Fibroblast of the aortic adventitia (primary cell): ENCODE measurements at regions not wholly inside any gene's neighbourhood (a gene's known extent, or its start where the extent isn't known, plus 50 kb on each side); places are given as distances from the start of the nearest gene placed in this dataset.
A peak's percentile ranks its signal among the peaks of the same experiment; 100 is the strongest.
"Not testable (repeated sequence)": the region's sequence is repeated elsewhere in the genome, so short reads cannot be mapped to it uniquely, and the experiment has no call there.

Source experiments
- DNase-seq: peaks from one replicate; pipeline ENCODE4 v3.0.0-alpha.2; 2010; ENCODE audit warnings: low read depth
- H3K4me3 ChIP-seq: 2 replicates; pipeline ENCODE4 v1.5.1; 2011; ENCODE audit warnings: low read depth, mild to moderate bottlenecking, control low read depth, low read length, moderate library complexity
- TF ChIP-seq, protein P1 (sequence below): IDR thresholded peaks from 2 replicates; pipeline ENCODE4 v1.5.1; 2011; ENCODE audit warnings: mild to moderate bottlenecking, low read length, control low read depth, inconsistent platforms; ENCODE audit not compliant: insufficient read depth

DNA sequence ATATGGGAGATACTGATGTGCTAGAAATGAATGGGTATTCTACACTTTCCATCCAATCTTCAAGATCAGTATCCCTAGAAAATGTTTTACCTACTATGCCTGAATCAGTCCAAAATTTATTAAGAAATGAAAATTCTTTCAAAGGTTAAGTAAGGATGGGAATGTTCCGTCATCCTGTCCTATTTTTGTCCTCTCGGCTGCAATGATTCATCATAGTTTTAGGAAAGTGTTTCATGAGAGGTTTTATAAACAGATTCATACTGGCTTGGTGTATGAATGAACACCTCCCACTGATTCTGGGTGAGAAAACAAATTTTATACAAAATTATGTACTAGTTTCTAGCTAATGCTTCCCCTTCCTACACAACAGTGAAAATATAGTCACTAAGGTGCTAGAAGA is 504.6 kb upstream of the NR5A2 start:
- peak; percentile 25 for DNase-seq
- TF ChIP-seq, protein P1, sequence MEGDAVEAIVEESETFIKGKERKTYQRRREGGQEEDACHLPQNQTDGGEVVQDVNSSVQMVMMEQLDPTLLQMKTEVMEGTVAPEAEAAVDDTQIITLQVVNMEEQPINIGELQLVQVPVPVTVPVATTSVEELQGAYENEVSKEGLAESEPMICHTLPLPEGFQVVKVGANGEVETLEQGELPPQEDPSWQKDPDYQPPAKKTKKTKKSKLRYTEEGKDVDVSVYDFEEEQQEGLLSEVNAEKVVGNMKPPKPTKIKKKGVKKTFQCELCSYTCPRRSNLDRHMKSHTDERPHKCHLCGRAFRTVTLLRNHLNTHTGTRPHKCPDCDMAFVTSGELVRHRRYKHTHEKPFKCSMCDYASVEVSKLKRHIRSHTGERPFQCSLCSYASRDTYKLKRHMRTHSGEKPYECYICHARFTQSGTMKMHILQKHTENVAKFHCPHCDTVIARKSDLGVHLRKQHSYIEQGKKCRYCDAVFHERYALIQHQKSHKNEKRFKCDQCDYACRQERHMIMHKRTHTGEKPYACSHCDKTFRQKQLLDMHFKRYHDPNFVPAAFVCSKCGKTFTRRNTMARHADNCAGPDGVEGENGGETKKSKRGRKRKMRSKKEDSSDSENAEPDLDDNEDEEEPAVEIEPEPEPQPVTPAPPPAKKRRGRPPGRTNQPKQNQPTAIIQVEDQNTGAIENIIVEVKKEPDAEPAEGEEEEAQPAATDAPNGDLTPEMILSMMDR = no peak
- H3K4me3 ChIP-seq = no peak overlapping the region

DNA sequence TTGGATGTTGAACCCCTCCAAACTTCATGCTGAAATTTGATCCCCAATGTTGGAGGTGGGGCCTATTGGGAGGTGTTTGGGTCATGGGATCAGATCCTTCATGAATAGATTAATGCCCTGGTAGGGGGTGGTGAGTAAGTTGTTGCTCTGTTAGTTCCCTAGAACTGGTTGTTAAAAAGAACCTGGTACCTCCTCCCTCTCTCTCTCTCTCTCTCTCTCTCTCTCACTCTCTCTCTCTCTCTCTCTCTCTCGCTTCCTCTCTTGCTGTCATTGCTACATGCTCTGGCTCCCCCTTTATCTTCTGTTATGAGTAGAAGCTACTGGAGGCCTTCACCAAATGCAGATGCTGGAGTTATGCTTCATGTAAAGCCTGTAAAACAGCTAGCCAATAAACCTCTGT is 498.2 kb upstream of the NR5A2 start:
- TF ChIP-seq, protein P1 = no peak

DNA sequence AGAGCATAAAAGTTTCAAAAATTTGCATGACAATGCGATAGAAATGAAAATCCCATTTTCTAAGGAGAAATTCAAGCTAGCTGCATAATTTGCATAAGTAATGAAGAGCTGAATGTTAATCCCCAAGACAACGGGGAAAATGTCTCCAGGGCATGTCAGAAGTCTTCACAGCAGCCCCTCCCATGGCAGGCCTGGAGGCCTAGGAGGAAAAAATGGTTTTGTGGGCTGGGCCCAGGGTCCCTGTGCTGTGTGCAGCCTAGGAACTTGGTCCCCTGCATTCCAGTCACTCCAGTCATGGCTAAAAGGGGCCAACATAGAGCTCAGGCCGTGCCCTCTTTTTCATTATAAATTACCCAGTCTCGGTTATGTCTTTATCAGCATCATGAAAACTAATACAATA is 494.1 kb upstream of the NR5A2 start:
- DNase-seq, H3K4me3 ChIP-seq: not testable (repeated sequence)

More for the DNA sequence above, 498.2 kb upstream of the NR5A2 start:
- DNase-seq = no peak
- H3K4me3 ChIP-seq = no peak overlapping the region

DNA sequence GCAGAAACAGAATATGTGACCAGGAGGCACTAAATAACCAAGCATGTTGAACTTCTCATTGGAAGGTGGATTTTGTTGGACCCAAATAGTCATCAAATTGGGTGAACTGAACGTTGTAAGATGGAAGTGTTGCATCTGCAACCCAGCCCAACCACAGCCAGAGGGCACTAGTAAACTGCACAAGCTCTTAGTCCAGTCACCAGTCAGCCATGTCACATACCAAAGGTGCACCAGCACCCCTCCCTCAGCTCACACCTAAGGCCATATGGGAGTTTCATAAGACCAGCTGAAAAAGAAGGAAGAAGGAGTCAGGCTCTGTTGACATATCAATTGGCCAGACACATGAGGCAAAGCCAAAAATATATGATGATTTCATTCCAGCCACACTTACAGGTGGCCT is 481.7 kb upstream of the NR5A2 start:
- no peak overlapping the region for H3K4me3 ChIP-seq
- no peak for DNase-seq
- TF ChIP-seq, protein P1 = peak; percentile 2

DNA sequence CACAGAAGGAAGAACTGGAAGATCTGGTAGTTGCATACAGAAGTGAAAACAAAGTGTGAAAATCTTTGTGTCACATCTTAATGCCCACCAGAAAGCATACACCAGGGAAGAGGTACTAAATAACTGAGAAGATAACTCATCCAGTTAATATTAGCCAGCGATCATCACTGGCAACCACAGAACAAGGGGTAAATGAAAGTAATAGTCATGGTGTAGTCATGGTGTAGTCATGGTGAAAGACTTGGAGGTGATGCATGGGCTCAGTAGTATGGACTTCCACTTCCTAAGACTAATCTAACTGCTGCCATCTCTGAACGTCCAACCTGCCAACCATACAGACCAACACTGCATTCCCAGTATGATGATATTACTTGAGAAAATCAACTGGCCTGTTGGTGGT is 481.2 kb upstream of the NR5A2 start:
- no peak for DNase-seq
- H3K4me3 ChIP-seq = no peak overlapping the region
- TF ChIP-seq, protein P1 = no peak

DNA sequence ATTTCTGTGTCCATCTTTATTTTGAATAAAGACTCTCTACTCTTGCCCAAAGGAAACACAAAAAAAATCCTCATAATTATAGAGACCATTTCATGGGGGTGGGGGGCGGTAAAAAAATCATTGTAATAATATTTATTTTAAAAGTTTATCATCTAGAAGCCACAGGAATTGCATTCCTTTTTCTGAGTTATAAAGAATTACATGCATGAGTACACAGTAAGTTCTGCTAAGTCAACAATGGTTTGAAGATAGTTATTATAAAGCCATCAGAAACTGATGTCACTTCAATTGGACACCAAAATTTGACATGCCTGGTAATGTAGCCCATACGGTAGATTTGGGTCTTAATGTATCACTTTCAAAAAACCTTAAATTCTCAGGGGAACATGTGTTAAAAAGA is 478.1 kb upstream of the NR5A2 start:
- TF ChIP-seq, protein P1 = no peak
- DNase-seq = no peak

DNA sequence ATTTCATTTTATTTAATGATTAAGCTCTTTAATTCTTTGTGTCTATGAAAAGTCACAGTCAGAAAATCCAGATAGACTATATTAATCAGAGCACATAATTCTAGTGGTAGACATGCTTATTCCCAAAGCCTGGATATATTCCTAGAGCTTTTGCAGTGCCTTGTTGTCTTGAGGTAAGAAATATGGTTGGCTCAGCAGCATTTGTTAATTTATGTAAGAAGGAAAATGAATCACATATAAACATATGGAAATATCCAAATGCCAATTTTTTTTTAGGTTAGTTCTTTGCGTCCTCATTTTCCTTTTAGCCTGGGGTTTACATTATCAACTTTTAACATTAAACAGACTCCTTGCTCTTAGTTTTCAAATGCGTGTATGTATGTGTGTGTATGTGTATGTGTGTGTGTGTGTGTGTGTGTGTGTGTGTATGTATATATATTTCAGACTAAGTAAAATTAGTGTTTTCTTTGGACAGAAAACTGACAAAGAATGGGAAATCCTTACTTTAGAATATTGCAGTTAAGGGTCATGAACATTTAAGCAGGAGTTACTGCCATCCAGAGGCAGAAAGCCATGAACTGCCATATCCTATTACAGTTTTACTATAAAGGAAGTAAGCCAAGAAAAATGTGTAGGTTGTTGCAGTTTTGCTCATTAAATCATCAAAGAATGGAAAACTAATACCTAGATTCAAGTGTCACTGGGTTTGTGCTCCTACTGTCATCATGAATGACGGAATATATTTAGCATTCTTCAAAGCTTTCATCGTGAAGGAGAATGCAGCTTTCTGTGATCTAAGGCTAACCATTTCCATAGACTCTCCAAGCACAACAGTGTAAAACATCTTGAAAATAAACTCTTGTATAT is 477.1 kb upstream of the NR5A2 start:
- DNase-seq = peak; percentile 70
- TF ChIP-seq, protein P1 = peak; percentile 53
- no peak overlapping the region for H3K4me3 ChIP-seq

More for the DNA sequence above, 478.1 kb upstream of the NR5A2 start:
- no peak overlapping the region for H3K4me3 ChIP-seq
